ENCODE measurements at regions not wholly inside any gene's neighbourhood (a gene's known extent, or its start where the extent isn't known, plus 50 kb on each side); places are given as distances from the start of the nearest gene placed in this dataset.

DNA sequence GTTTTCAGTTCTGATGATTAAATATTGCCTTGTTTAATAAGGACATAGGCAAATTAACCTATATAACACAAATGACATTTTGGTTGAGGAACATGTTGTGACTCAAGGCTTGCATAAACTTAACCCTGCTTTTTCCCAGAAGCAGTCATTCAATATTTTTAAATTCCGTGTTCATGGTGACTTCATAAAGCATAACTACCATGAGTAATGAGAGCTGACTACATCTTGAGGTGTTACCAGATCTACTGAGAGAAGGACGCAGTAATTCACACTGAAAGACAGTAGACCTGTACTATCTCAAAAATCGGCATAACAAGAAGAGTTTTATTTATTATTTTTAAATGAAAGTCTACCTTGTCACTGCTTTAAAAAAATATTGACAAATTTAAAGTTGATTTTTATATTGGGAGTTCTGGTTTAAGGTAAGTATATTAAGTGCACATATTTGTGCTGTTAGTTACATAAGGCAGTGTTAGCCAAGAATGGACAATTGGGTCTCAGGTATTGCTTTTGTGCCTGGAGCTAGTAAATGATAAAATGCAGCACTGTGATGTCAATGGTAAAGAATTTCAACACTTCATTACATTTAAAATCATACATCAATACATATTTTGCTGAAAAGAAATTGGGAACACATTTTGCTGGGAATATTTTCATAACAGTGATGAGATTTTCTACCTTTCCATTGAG lies 1198.5 kb downstream of the FSCB start:
- no peak overlapping the region for H3K14ac ChIP-seq (replicated peaks; ENCODE audit: low read depth, low read length)
- no peaks in the 10 kb centered on the region for H3K4me1 ChIP-seq (ENCODE audit: control insufficient read depth, insufficient read depth, low read length)
- H2BK20ac ChIP-seq (ENCODE audit: low read depth, low read length) = no peak overlapping the region
- H3K23ac ChIP-seq (ENCODE audit: low read depth, low read length) = no peak overlapping the region
- H3K27me3 ChIP-seq (ENCODE audit: control insufficient read depth, insufficient read depth, low read length) = no peaks in the 10 kb centered on the region
- H2AFZ ChIP-seq (replicated peaks; ENCODE audit: low read length, poor library complexity) = no peak overlapping the region
- ATAC-seq (ENCODE audit: low read depth) (no peak), DNase-seq (no peak)
- intact Hi-C loops (cut with micrococcal nuclease) (no loop called here), in situ Hi-C loops (cut with MboI; ENCODE audit: low sequenced_read_pairs) (no loop called here), dilution Hi-C loops (cut with HindIII; ENCODE audit: low sequenced_read_pairs, unreplicated experiment) (no loop called here)
- no CpG with 5 or more reads among the region's 3 CpGs for WGBS, 2 experiments (ENCODE audit: extremely low coverage in 2 of 2, insufficient read length in 1 of 2)
- H3K4me3 ChIP-seq (ENCODE audit: insufficient read depth, low read depth, low read length) = no peak overlapping the region
- H4K91ac ChIP-seq (ENCODE audit: insufficient read depth, low read depth, low read length) = no peak overlapping the region
- H3K27ac ChIP-seq (ENCODE audit: insufficient read depth, low read length) = no peak overlapping the region
- no peak overlapping the region for H2BK5ac ChIP-seq (ENCODE audit: low read depth, low read length, poor library complexity, severe bottlenecking)
- no peak overlapping the region for H2AK9ac ChIP-seq (replicated peaks; ENCODE audit: low read depth, low read length, poor library complexity)
- no peak overlapping the region for H2BK120ac ChIP-seq (ENCODE audit: low read depth, low read length)
- no peaks in the 10 kb centered on the region for H3K9me1 ChIP-seq (ENCODE audit: insufficient read depth, low read length)
- no peak overlapping the region for H4K5ac ChIP-seq (ENCODE audit: low read depth, low read length)
- TF ChIP-seq SMC3 (IDR thresholded peaks at IDR 0.05; ENCODE audit: low read depth, low read length) (no peak), CEBPB (IDR thresholded peaks at IDR 0.05; ENCODE audit: low read depth, low read length) (no peak), ELK1 (IDR thresholded peaks at IDR 0.05; ENCODE audit: borderline replicate concordance, low read depth, low read length) (no peak), CHD1 (IDR thresholded peaks at IDR 0.05; ENCODE audit: low read depth, low read length) (no peak), NFE2L2 (IDR thresholded peaks at IDR 0.05; ENCODE audit: low read depth, low read length) (no peak), POLR2A (IDR thresholded peaks at IDR 0.05; ENCODE audit: low read depth, low read length) (no peak), RCOR1 (IDR thresholded peaks at IDR 0.05; ENCODE audit: insufficient replicate concordance, low read length) (no peak), CTCF (conservative IDR thresholded peaks at IDR 0.05; ENCODE audit: low read depth, low read length) (no peak), USF2 (IDR thresholded peaks at IDR 0.05; ENCODE audit: low read depth, low read length) (no peak), FOS (IDR thresholded peaks at IDR 0.05; ENCODE audit: low read depth, low read length) (no peak), MXI1 (IDR thresholded peaks at IDR 0.05; ENCODE audit: borderline replicate concordance, low read depth, low read length) (no peak), MAFK (IDR thresholded peaks at IDR 0.05; ENCODE audit: low read depth, low read length) (no peak), BHLHE40 (IDR thresholded peaks at IDR 0.05; ENCODE audit: low read depth, low read length) (no peak), MAZ (IDR thresholded peaks at IDR 0.05; ENCODE audit: borderline replicate concordance, low read depth, low read length) (no peak), RFX5 (IDR thresholded peaks at IDR 0.05; ENCODE audit: low read depth, low read length) (no peak), RAD21 (IDR thresholded peaks at IDR 0.05; ENCODE audit: low read length) (no peak)
- H3K4me2 ChIP-seq (ENCODE audit: low read depth, low read length) = no peak overlapping the region
- no peak overlapping the region for H4K8ac ChIP-seq (ENCODE audit: low read depth in 2 of 2, low read length in 2 of 2)
- H3K9ac ChIP-seq (ENCODE audit: low read depth, low read length) = no peak overlapping the region
- H3K36me3 ChIP-seq (ENCODE audit: control insufficient read depth, insufficient read depth, low read length) = no peaks in the 10 kb centered on the region
- ChIA-PET POLR2A (ENCODE audit: unreplicated experiment) (no interaction called here), CTCF (no interaction called here)
- no peak overlapping the region for H3K4ac ChIP-seq (ENCODE audit: low read depth, low read length)
- H4K20me1 ChIP-seq (ENCODE audit: insufficient read depth, low read length) = no peaks in the 10 kb centered on the region
- H3K79me1 ChIP-seq (ENCODE audit: low read depth in 1 of 2, low read length in 2 of 2) = no peaks in the 10 kb centered on the region
- H2BK15ac ChIP-seq (ENCODE audit: low read depth, low read length) = no peak overlapping the region
- no peak overlapping the region for H3K18ac ChIP-seq (ENCODE audit: low read depth, low read length)
- no TSS peak for BruUV-seq (replicated peaks)
- no peaks in the 10 kb centered on the region for H3K9me3 ChIP-seq (ENCODE audit: control insufficient read depth, insufficient read depth, low read length)
- no peak overlapping the region for H2AK5ac ChIP-seq (ENCODE audit: low read depth, low read length)
- H3K56ac ChIP-seq (ENCODE audit: extremely low read depth, insufficient read depth, low read length) = no peak overlapping the region
